GM21619 (cell line): ENCODE measurements at regions not wholly inside any gene's neighbourhood (a gene's known extent, or its start where the extent isn't known, plus 50 kb on each side); places are given as distances from the start of the nearest gene placed in this dataset.
A peak's percentile ranks its signal among the peaks of the same experiment; 100 is the strongest.
"Not testable (repeated sequence)": the region's sequence is repeated elsewhere in the genome, so short reads cannot be mapped to it uniquely, and the experiment has no call there.

Experiments
- ATAC-seq: cut with Tn5 transposase; IDR thresholded peaks from one replicate; pipeline ENCODE4 v1.9.1; 2021; ENCODE audit not compliant: unreplicated experiment

DNA sequence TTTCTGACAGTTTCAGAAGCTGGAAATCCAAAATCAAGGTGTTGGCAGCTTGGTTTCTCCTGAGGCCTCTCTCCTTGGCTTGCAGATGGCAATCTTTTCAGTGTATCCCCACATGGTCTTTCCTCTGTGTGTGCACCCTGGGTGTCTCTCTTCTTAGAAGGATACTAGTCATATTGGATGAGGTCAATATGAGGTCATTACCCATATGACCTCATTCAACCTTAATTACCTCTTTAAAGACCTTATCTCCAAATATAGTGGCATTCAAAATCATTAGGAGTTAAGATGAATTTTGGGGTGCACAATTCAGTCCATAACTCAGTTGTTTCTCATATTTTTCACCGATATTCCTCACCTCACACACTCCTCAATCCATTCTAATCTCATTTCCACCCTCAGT is 92.4 kb upstream of the TGM3 start:
- no peak for ATAC-seq

DNA sequence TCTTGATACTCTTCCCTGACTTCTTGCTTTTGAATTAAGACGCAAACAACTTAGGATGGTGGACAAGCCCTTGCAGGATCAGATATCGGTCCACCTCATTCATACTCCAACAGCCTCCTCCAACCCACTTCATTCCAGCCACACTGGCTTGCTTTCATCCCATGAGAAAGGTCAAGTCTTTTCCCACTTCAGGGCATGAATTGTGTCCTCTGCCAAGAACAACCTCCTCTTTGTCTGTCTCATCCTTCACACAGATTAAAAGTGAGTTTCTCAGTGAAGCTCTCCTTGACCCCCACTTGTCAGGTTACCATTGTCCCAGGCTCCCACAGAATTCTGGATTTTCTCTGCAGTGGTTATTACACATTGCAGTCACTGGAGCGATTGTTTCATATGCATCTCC is 91.8 kb upstream of the TGM3 start:
- ATAC-seq: no peak

DNA sequence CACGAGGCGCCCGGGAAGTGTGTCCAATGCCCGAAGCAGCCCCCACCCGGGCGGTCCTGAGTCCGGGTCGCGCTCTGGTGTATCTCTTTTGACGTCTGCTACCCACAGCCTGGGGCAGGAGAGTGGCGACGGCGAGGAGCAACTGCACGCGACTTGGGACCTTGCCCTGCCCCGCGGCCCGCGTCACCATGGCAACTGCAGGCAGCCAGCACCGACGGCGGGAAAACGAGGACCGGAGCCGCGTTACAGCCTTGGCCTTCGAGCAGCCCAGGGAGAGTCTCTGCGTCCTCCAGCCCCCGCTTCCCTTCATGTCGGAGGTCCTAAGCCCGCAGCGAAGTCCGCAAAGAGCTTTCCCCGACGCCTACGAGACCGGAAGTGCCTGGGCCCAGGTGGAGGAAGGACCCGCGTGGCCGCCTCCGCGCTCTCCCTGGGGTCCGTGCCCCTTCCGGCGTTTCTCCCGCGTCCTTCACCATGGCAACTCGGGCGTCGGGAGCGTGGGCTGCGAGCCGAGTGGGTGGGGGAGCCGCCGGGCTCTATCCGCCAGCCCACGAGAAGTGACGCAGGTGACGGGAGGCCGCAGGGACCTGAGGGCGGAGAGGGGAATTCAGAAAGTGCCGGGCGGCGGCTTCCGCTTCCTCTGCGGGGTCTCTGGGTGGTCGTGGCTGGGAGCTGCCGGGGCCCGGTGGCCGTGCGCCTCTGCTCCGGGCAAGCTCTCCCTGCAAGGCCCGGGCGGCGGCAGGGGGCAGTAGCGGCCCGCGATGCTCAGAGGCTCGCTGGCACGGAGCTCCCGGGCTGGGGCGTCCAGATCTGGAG is 88.6 kb upstream of the TGM3 start:
- peak; percentile 76 for ATAC-seq

DNA sequence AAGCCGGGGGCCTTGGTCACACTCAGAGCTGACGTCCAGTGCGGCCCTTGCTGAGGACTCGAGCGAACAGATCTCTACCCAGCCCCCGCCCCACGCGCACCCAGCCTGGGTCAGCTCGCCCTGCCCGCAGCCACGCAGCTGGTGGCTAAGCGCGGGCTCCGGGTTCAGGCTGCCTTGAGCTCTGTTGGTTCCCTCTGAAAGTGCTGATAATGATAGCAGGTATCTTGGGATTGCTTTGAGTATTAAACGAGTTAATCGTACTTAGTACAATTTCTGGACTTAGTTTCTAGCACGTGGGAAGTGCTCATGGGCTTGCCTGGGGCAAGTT is 88.1 kb upstream of the TGM3 start:
- ATAC-seq: no peak

DNA sequence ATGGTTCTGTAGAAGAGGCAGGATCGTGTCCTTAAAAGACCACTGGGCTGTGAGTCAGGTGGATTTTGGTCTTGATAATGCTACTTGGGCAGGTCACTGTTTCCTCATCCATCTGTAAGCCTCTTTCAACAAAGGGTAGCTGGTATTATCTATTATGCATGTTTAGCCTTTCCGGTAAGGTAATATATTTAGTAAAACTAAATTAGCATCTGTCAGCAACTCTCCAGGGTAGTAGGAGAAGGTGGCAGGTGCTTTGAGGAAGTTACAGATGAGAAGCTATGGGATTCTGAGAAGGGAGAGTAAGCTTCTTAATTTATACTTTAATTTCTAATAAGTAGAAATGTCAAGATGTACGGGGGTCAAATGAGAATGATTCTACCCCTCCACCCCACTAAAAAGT is 86.9 kb upstream of the TGM3 start:
- no peak for ATAC-seq

DNA sequence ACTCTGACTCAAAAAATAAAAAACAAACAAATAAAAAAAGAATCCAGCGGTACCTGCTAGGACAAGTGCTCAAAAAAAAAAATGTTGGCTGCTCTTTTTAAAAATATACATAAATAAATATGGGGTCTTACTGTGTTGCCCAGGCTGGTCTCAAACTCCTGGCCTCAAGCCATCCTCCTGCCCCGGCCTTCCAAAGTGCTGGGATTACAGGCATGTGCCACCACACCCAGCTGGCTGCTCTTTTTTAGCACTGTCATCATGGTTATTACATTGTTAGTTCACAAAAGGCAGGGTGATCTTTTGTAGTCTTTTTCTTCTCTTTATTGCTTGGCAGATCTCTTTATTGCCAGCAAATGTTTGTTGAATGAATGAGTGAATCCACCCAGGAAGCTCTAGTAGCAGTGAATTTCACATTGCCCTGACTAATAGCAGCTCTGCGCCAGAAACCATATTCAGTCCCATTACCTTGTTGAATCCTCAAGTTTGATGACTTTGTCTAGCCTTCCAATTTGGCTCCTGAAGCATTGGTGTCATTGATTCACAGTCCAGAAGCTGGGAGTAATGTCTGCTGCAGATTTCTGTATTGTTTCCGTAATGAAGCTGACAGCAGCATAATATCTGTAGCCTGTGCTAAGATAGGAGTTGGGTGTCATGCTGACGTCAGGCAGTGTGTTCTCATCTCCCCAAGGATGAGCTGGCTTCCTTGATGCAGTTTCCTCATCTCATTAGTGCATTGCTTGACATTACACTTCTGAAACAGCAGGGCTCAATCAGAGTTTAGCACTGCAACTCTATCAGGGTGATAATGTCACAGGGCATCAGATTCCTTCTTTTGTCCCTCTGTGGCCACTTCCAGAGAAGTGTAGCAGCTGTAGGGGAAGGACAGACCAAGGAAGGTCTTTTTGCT is 84.9 kb upstream of the TGM3 start:
- no peak for ATAC-seq

DNA sequence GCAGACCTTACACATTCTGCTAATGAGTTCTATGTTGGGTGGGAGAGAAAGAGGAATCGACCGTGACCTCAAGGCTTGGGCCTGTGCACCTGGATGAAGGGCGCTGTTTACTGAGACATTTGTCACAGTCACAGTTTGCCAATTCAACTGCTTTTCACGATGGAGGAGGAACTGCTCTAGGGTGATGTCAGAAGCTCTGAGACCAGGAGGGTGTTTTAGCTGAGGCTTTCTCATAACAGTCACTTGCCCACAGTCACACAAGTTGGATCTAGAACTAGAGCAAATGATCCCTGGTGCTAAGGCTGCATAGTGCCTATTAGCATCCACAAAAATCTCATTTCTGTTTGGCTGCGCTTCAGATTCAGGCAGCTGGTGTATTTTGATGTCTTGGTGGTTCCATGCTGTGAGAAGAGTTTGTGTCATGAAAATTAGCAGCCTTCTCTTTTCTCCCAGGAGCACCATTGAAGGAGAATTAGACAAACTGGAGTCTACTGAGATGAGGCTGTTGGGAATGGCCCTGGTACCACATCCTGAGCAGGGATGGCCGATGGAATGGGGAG is 83.3 kb upstream of the TGM3 start:
- ATAC-seq: no peak

DNA sequence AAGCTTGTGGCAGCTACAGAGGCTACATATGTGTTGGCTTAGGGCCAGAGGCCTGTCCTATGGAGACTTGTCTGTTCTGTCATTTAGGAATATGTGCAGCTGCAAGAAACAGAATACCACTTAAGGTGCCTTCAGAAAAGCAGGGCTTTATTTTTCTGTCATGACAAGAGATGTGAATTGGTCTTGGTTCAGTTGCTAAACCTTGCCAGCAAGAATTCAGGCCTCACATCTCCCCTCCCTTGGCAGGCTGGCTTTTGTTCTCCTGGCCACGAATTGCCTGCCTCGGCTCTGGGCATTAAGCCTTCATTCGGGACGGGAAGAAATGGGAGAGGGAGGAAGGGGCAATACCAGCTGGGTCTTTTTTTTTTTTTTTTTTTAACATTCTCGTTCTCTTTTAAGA is 82.4 kb upstream of the TGM3 start:
- no peak for ATAC-seq

DNA sequence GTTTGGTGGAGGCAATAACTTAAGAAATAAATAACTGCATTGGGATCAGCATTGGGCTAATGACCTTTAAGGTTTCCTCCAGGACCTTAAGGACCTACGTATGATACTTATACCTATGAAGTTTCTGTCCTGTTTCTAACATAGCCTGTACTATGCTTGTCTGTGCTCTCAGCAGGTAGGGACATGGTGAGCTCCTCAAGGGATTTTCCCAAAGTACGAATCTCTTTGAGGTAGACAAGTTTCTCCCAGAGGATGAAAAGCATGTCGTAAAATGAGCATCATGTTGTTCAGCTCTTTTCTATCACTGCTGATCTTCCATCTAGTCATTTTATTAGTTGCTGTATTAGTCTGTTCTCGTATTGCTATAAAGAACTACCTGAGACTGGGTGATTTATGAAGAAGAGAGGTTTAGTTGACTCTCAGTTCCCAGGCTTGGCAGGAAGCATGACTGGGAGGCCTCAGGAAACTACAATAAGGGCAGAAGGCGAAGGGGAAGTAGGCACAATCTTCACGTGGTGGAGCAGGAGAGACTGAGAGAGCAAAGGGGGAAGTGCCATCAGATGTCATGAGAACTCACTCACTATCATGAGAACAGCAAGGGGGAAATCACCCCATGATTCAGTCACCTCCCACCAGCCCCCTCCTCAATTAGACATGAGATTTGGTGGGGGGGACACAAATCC is 77.8 kb upstream of the TGM3 start:
- ATAC-seq: no peak

DNA sequence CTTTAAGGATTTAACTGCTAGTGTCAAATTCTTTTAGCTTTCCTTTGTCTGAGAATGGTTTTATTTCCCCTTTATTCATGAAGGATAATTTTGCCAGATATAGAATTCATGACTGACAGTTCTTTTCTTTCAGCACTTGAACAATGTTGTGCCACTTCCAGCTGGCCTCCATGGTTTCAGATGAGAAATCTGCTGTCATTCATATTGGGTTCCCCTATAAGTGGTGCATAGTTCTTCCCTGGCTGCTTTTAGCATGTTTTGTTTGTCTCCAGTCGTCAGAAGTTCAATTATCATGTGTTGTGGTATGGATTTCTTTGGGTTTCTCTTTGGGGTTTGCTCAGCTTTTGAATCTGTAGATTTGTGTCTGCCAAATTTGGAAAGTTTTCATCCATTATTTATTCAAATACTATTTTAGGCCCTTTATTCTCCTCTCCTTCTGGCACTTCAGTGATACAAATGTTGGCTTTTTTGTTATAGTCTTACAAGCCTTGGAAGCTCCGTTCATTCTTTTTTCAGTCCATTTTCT is 76.3 kb upstream of the TGM3 start:
- no peak for ATAC-seq

DNA sequence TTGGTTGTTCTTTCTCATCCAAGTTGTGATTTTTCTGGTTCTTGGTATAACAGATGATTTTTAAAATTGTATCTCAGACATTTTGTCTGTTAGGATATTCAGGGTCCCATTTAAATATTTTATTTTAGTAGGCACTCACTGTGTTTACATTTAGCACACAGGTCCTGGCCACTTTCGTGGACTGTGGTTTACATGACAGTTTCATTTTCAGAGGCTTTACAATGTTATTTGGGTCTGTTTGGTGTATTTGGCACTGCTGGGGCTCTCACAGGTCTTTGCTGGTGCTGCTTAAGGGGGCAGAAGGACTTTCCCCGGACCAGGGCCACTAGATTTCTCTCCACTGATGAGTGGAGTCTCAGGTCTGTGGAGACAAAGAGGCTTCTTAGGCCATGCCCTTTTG is 75.5 kb upstream of the TGM3 start:
- no peak for ATAC-seq

DNA sequence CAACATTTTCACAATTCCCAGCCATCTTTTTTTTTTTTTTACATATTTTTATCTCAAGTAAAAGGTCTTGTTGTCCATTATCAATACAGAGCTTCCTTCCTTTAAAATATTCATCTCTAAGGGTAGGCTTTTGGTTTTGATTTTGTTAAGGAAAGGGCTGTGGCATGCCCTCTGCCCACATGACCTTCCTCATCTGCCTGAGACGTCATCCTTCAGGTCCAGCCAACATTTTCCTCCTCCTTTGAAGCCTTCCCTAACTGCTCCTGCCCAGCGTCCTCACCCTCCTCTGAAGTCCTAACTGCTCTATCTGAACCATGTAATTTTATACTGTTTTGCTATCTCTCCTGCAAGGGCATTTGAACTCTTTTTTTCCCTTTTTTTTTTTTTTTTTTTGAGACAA is 73.9 kb upstream of the TGM3 start:
- ATAC-seq: no peak

DNA sequence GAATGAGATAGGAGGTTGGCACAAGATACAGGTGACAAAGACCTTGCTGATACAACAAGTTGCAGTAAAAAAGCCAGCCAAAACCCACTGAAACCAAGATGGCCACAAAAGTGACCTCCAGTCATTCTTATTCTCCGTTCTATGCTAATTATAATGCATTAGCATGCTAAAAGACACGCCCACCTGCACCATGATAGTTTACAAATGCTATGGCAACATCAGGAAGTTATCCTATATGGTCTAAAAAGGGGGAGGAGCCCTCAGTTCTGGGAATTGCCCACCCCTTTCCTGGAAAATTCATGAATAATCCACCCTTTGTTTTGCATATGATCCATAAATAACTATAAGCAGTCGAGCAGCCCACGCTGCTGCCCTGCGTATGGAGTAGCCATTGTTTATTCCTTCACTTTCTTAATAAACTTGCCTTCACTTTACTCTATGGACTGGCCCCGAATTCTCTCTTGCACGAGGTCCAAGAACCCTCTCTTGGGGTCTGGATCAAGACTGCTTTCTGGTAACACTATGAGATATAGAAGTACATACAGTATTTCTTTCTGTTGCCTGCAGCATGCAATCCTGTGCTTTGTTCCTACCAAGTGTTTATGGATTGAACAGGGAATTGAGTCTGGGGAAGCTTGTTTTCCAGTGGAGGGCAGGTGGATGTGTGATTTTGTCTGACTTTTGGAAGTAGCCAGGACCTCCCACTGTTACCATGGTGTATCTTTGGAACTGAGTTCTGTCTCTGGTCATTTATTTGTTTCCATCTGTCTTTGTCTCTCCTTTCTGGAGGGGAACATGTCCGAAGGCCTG is 72.0 kb upstream of the TGM3 start:
- ATAC-seq: no peak

DNA sequence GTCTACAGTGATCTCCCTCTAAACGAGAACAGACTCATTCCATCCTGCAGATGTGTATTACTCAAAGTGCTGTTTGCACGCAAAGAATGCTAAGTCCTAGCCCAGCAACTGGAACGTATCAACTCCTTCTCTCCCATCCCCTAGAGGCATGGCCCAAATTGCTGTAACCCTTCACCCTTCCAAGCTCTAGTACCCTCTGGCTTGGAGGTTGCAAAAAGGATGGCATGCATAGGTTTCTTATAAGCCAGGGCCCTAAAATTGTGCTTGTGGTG is 71.5 kb upstream of the TGM3 start:
- ATAC-seq: no peak

DNA sequence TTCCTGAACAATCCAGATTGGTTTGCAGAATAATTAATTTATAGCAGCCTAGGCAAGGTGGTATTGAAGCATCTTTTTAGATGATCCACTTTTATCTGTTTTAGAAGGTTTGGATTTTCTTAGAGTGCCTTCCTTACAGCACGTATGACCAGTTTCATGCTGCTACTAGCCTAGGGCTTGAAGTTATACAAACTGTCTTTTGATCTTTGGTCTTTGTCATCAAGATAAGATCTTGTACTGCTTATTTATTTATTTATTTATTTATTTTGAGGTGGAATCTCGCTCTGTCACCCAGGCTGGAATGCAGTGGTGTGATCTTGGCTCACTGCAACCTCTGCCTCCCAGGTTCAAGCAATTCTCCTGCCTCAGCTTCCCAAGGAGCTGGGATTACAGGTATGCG is 68.5 kb upstream of the TGM3 start:
- ATAC-seq: not testable (repeated sequence)

DNA sequence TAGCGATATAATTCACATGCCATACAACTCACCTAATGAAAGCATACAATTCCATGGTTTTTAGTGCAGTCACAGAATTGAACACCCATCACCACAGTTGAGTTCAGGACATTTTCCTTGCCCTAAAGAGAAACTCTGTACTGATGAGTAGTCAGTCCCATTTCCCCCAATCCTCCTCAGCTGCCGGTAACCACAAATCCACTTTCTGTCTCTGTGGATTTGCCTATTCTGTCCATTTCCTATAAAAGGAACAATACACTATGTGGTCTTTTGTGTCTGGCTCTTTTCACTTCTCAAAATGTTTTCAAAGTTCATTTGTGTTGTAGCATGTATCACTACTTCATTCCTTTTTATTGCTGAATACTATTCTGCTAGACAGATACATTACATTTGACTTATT is 67.9 kb upstream of the TGM3 start:
- ATAC-seq: no peak

DNA sequence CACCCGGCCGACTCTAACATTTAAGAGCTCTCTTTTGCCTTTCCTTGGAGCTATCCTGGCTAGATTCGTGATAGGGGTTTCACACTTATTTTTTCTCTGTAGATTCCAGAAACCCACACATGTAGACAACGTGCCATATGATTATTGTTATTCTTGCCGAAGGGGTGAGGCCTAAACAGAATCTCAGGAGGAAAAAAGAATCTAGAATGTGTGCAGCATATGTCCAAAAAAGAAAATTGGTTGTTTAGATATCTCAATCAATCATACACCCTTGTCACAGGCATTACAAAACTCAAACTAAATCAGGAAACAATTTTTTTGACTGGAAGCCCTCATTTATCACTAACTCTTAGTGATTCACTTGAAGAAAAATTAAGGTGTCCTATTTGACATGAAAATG is 66.9 kb upstream of the TGM3 start:
- ATAC-seq: no peak

DNA sequence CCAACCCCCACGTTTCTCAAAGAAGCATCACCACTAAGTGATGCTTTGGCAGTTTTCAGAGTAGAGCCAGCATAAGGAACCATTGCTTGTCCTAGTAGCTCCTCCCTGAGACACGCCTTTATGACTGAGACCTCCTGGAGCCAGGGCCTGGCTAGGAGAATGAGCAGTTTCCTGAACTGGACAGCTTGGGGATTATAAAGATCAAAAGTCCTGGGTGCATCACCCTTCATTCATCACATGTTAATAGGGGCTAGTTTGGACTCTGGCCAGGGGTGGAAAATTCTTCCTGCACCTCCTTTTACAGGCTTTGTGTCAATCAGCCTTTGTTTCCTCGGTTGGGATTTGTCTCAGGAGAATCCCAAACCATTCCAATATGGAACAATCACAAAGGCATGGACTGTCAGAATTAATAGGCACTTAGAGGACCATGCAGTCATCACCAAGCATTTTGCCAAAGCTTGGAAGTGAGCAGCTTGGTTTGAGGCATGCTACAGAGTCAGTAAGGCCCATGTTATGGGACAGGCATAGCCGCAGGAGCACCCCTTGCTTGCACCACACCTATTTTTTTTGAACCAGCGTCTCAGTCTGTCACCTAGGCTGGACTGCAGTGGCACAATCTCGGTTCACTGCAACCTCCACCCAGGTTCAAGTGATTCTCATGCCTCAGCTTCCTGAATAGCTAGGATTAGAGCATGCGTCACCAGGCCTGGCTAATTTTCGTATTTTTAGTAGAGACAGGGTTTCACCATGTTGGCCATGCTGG is 64.9 kb upstream of the TGM3 start:
- no peak for ATAC-seq

DNA sequence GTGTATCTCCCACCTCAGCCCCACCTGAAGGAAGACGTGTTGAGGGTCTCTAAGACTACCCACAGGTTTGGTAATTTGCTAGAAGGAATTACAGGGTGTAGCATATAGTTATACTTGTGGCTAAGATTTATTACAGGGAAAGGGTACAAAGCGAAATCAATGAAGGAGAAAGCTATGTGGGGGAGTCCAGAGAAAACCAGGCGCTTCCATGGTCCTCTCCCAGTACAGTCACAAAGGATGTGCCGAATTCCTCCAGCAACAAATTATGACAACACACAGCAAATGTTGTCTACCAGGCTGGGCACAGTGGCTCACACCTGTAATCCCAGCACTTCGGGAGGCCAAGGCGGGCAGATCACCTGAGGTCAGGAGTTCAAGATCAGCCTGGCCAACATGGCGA is 64.1 kb upstream of the TGM3 start:
- no peak for ATAC-seq

DNA sequence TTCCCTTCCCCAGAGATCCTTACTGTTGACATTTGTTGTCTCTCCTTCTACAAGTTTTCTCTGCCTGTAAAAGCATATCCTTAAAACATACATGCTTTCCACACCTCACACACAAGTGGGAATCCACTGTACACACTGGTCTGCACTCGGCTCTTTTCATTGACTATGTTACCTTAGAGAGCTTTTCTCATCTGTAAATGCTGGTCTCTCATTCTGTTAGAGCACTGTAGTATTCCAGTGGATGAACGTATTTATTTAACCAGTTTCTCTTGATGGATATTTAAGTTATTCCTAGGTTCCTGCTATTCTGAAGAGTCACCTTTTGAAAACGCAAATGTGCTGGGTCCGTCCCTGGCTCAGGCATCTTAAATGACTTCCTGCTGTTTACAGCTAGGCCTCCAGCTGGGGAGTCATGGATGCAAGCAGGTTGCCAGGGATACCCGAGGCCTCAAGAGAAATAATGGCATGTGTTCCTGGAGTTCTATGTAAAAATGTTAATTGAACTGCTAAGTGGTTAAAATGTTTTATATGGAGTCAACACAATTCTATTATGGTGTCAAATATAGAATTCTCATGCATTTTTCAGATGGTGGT is 61.1 kb upstream of the TGM3 start:
- ATAC-seq: no peak
